MM.1S (cell line): ENCODE measurements at regions not wholly inside any gene's neighbourhood (a gene's known extent, or its start where the extent isn't known, plus 50 kb on each side); places are given as distances from the start of the nearest gene placed in this dataset.

Experiments
- EZH2 ChIP-seq: fragments of 300-600 bp; sonication (generic); optimal IDR thresholded peaks from 2 replicates; pipeline ENCODE3; 2017; ENCODE audit warnings: low read depth, mild to moderate bottlenecking, antibody characterized with exemption, low read length, mixed read lengths
- EZH2phosphoT487 ChIP-seq: fragments of 300-600 bp; sonication (generic); IDR thresholded peaks from 2 replicates; pipeline ENCODE4 v1.6.1; 2018; ENCODE audit warnings: antibody characterized with exemption, low read length
- TF ChIP-seq, protein P1 (sequence below): fragments of 300-600 bp; sonication (generic); IDR thresholded peaks from 2 replicates; pipeline ENCODE4 v1.5.1; 2016; ENCODE audit warnings: antibody characterized with exemption, low read length, mixed read lengths

DNA sequence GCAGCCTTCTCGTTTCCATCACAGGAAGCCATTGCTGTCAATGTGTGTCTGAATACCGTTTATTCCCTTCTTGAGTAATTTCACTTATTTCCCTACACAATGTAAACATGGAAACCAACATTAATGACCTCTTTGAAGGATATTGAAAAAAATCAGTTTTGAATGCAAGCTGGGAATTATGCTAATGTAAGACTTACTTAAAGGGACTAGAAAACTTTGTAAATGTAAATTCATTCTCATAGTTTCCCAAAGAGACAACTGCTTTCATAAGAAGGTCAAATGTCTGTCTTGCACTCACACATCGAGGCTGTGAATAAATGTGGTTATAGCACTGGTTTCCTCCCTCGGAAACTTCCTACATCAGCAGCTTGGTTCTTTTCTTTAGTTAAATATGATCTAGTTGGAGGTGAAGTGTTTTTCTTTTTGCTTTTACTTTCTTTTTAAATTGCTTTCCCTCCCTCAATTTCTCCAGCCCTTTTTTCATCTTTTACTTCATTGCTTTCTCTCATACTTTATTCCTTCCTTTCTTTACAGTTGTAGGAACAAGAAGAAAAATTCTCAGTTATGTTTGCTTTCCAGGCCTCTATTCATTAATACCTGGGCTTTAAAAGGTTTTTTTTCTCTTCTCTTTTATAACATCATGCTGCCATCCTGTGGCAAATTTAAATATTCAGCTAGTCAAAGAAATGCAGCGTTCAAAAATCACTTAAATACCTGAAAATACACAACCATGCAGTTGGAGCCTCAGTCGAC lies 108.3 kb downstream of the TNFAIP3 start:
- TF ChIP-seq, protein P1, sequence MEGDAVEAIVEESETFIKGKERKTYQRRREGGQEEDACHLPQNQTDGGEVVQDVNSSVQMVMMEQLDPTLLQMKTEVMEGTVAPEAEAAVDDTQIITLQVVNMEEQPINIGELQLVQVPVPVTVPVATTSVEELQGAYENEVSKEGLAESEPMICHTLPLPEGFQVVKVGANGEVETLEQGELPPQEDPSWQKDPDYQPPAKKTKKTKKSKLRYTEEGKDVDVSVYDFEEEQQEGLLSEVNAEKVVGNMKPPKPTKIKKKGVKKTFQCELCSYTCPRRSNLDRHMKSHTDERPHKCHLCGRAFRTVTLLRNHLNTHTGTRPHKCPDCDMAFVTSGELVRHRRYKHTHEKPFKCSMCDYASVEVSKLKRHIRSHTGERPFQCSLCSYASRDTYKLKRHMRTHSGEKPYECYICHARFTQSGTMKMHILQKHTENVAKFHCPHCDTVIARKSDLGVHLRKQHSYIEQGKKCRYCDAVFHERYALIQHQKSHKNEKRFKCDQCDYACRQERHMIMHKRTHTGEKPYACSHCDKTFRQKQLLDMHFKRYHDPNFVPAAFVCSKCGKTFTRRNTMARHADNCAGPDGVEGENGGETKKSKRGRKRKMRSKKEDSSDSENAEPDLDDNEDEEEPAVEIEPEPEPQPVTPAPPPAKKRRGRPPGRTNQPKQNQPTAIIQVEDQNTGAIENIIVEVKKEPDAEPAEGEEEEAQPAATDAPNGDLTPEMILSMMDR, result peak; percentile 60
- no peak for TF ChIP-seq EZH2phosphoT487
- no peak for TF ChIP-seq EZH2
